ENCODE measurements at regions not wholly inside any gene's neighbourhood (a gene's known extent, or its start where the extent isn't known, plus 50 kb on each side); places are given as distances from the start of the nearest gene placed in this dataset.

- H3K9me3 Mint-ChIP-seq, result no peaks in the 10 kb centered on the region
- peaks cover 3% of the 10 kb centered on the region for H3K36me3 Mint-ChIP-seq (ENCODE audit: insufficient read depth)
- ATAC-seq (replicated peaks), result no peak
- H3K4me3 Mint-ChIP-seq, result no peak overlapping the region
- DNase-seq, result no peak
- peaks cover 16 to 22% of the 10 kb centered on the region in 2 donors for H3K4me1 Mint-ChIP-seq (ENCODE audit: low read depth in 2 of 2)
- peaks cover 0 to 13% of the 10 kb centered on the region in 2 donors for H3K27me3 Mint-ChIP-seq
- no peak overlapping the region for H3K27ac Mint-ChIP-seq
These were observed 69.7 kb upstream of the UBL3 start for GRCh38 chr13:29920025-29920643.

GRCh38 chr13:29918845-29919244, 68.4 kb upstream of the UBL3 start:
- ATAC-seq (replicated peaks) (peak; percentile 63), DNase-seq (no peak)
- H3K36me3 Mint-ChIP-seq (ENCODE audit: insufficient read depth), result no peaks in the 10 kb centered on the region
- H3K27me3 Mint-ChIP-seq, result peaks cover 0 to 13% of the 10 kb centered on the region in 2 donors
- peak overlapping the region in 1 of 2 donors; percentile 81 for H3K27ac Mint-ChIP-seq
- peaks cover 11 to 12% of the 10 kb centered on the region in 2 donors for H3K4me1 Mint-ChIP-seq (ENCODE audit: low read depth in 2 of 2)
- H3K4me3 Mint-ChIP-seq, result peak overlapping the region in 1 of 2 donors; percentile 23
- no peaks in the 10 kb centered on the region for H3K9me3 Mint-ChIP-seq

- ATAC-seq (replicated peaks) (no peak), DNase-seq (no peak)
- Mint-ChIP-seq H3K9me3 (no peaks in the 10 kb centered on the region), H3K27ac (no peak overlapping the region), H3K36me3 (ENCODE audit: insufficient read depth) (no peaks in the 10 kb centered on the region), H3K4me1 (ENCODE audit: low read depth in 2 of 2) (peaks cover 12 to 14% of the 10 kb centered on the region in 2 donors), H3K4me3 (no peak overlapping the region), H3K27me3 (peaks cover 0 to 13% of the 10 kb centered on the region in 2 donors)
These were observed 67.2 kb upstream of the UBL3 start for GRCh38 chr13:29917650-29918049.

GRCh38 chr13:29914581-29914980, 64.2 kb upstream of the UBL3 start:
- ATAC-seq (replicated peaks), result no peak
- Mint-ChIP-seq H3K27ac (no peak overlapping the region), H3K9me3 (no peaks in the 10 kb centered on the region)

GRCh38 chr13:29911781-29912418, 61.5 kb upstream of the UBL3 start:
- Mint-ChIP-seq H3K4me1 (ENCODE audit: low read depth in 2 of 2) (peaks cover 0 to 3% of the 10 kb centered on the region in 2 donors), H3K27me3 (peaks cover 0 to 4% of the 10 kb centered on the region in 2 donors), H3K9me3 (no peaks in the 10 kb centered on the region), H3K36me3 (ENCODE audit: insufficient read depth) (no peaks in the 10 kb centered on the region), H3K4me3 (no peak overlapping the region), H3K27ac (no peak overlapping the region)
- DNase-seq (no peak), ATAC-seq (replicated peaks) (no peak)

More at GRCh38 chr13:29914581-29914980, 64.2 kb upstream of the UBL3 start:
- H3K36me3 Mint-ChIP-seq (ENCODE audit: insufficient read depth), result no peaks in the 10 kb centered on the region
- H3K4me1 Mint-ChIP-seq (ENCODE audit: low read depth in 2 of 2), result peaks cover 10 to 14% of the 10 kb centered on the region in 2 donors
- no peak overlapping the region for H3K4me3 Mint-ChIP-seq
- no peak for DNase-seq
- H3K27me3 Mint-ChIP-seq, result peaks cover 4 to 13% of the 10 kb centered on the region in 2 donors

GRCh38 chr13:29909975-29910674, 59.7 kb upstream of the UBL3 start:
- DNase-seq (no peak), ATAC-seq (replicated peaks) (no peak)
- Mint-ChIP-seq H3K36me3 (ENCODE audit: insufficient read depth) (no peaks in the 10 kb centered on the region), H3K27me3 (peaks cover 0 to 4% of the 10 kb centered on the region in 2 donors), H3K9me3 (no peaks in the 10 kb centered on the region), H3K27ac (no peak overlapping the region), H3K4me3 (no peak overlapping the region), H3K4me1 (ENCODE audit: low read depth in 2 of 2) (peaks cover 0 to 3% of the 10 kb centered on the region in 2 donors)

GRCh38 chr13:29909081-29909730, 58.8 kb upstream of the UBL3 start:
- ATAC-seq (replicated peaks), result no peak
- Mint-ChIP-seq H3K36me3 (ENCODE audit: insufficient read depth) (no peaks in the 10 kb centered on the region), H3K9me3 (no peaks in the 10 kb centered on the region), H3K27ac (no peak overlapping the region), H3K27me3 (peaks cover 0 to 4% of the 10 kb centered on the region in 2 donors), H3K4me3 (no peak overlapping the region), H3K4me1 (ENCODE audit: low read depth in 2 of 2) (peaks cover 0 to 3% of the 10 kb centered on the region in 2 donors)
- DNase-seq, result no peak

GRCh38 chr13:29908416-29909080, 58.1 kb upstream of the UBL3 start:
- no peak for ATAC-seq (replicated peaks)
- Mint-ChIP-seq H3K27me3 (peaks cover 0 to 4% of the 10 kb centered on the region in 2 donors), H3K4me3 (no peak overlapping the region), H3K4me1 (ENCODE audit: low read depth in 2 of 2) (peaks cover 2 to 7% of the 10 kb centered on the region in 2 donors), H3K9me3 (no peaks in the 10 kb centered on the region), H3K27ac (no peak overlapping the region), H3K36me3 (ENCODE audit: insufficient read depth) (no peaks in the 10 kb centered on the region)
- DNase-seq, result no peak

- DNase-seq (no peak), ATAC-seq (replicated peaks) (no peak)
- H3K27me3 Mint-ChIP-seq, result peaks cover 0 to 4% of the 10 kb centered on the region in 2 donors
- H3K4me3 Mint-ChIP-seq, result no peak overlapping the region
- H3K27ac Mint-ChIP-seq, result no peak overlapping the region
- no peaks in the 10 kb centered on the region for H3K9me3 Mint-ChIP-seq
- peaks cover 8 to 13% of the 10 kb centered on the region in 2 donors for H3K4me1 Mint-ChIP-seq (ENCODE audit: low read depth in 2 of 2)
- H3K36me3 Mint-ChIP-seq (ENCODE audit: insufficient read depth), result no peaks in the 10 kb centered on the region
These were observed 57.3 kb upstream of the UBL3 start for GRCh38 chr13:29907670-29908069.

- Mint-ChIP-seq H3K4me1 (ENCODE audit: low read depth in 2 of 2) (peaks cover 19 to 23% of the 10 kb centered on the region in 2 donors), H3K27ac (no peak overlapping the region), H3K36me3 (ENCODE audit: insufficient read depth) (peaks cover 3% of the 10 kb centered on the region), H3K9me3 (no peaks in the 10 kb centered on the region), H3K27me3 (peaks cover 0 to 3% of the 10 kb centered on the region in 2 donors), H3K4me3 (no peak overlapping the region)
- no peak for ATAC-seq (replicated peaks)
- DNase-seq, result no peak
These were observed 56.1 kb upstream of the UBL3 start for GRCh38 chr13:29906432-29907011.

GRCh38 chr13:29905845-29906244, 55.4 kb upstream of the UBL3 start:
- no peak for ATAC-seq (replicated peaks)
- Mint-ChIP-seq H3K36me3 (ENCODE audit: insufficient read depth) (peaks cover 3% of the 10 kb centered on the region), H3K27me3 (no peaks in the 10 kb centered on the region), H3K4me1 (ENCODE audit: low read depth in 2 of 2) (peaks cover 23 to 30% of the 10 kb centered on the region in 2 donors), H3K9me3 (no peaks in the 10 kb centered on the region), H3K27ac (no peak overlapping the region), H3K4me3 (no peak overlapping the region)
- DNase-seq, result no peak

- Mint-ChIP-seq H3K36me3 (ENCODE audit: insufficient read depth) (peaks cover 3% of the 10 kb centered on the region), H3K9me3 (no peaks in the 10 kb centered on the region), H3K4me3 (no peak overlapping the region), H3K4me1 (ENCODE audit: low read depth in 2 of 2) (peaks cover 23 to 30% of the 10 kb centered on the region in 2 donors), H3K27ac (peak overlapping the region; percentile 84 to 98), H3K27me3 (no peaks in the 10 kb centered on the region)
- ATAC-seq (replicated peaks), result no peak
- DNase-seq, result no peak
These were observed 53.6 kb upstream of the UBL3 start for GRCh38 chr13:29903996-29904395.

- Mint-ChIP-seq H3K36me3 (ENCODE audit: insufficient read depth) (peaks cover 3% of the 10 kb centered on the region), H3K27ac (peak overlapping the region; percentile 84 to 98), H3K9me3 (no peaks in the 10 kb centered on the region), H3K4me1 (ENCODE audit: low read depth in 2 of 2) (peaks cover 23 to 30% of the 10 kb centered on the region in 2 donors), H3K27me3 (no peaks in the 10 kb centered on the region), H3K4me3 (no peak overlapping the region)
- ATAC-seq (replicated peaks) (no peak), DNase-seq (no peak)
These were observed 53.1 kb upstream of the UBL3 start for GRCh38 chr13:29903543-29903942.
